ENCODE measurements at regions not wholly inside any gene's neighbourhood (a gene's known extent, or its start where the extent isn't known, plus 50 kb on each side); places are given as distances from the start of the nearest gene placed in this dataset.
A peak's percentile ranks its signal among the peaks of the same experiment; 100 is the strongest.
"Not testable (repeated sequence)": the region's sequence is repeated elsewhere in the genome, so short reads cannot be mapped to it uniquely, and the experiment has no call there.

- no peak for DNase-seq (ENCODE audit: low read depth)
Measured at GRCh38 chrY:7415157-7415633, 503.6 kb upstream of the AMELY start.

GRCh38 chrY:7390056-7390455 lies 478.5 kb upstream of the AMELY start:
- DNase-seq (ENCODE audit: low read depth), result no peak

GRCh38 chrY:7382988-7383387 lies 471.4 kb upstream of the AMELY start:
- peak; percentile 9 for DNase-seq (ENCODE audit: low read depth)

- no peak for DNase-seq (ENCODE audit: low read depth)
Measured at GRCh38 chrY:7377091-7377490, 465.5 kb upstream of the AMELY start.

GRCh38 chrY:7374485-7374884 lies 462.9 kb upstream of the AMELY start:
- DNase-seq (ENCODE audit: low read depth), result peak; percentile 0

- not testable (repeated sequence) for DNase-seq (ENCODE audit: low read depth)
Measured at GRCh38 chrY:7371953-7372352, 460.4 kb upstream of the AMELY start.

- DNase-seq (ENCODE audit: low read depth), result not testable (repeated sequence)
Measured at GRCh38 chrY:7371026-7371425, 459.5 kb upstream of the AMELY start.

GRCh38 chrY:7359520-7359919 lies 448.0 kb upstream of the AMELY start:
- no peak for DNase-seq (ENCODE audit: low read depth)

GRCh38 chrY:7358103-7358752 lies 446.7 kb upstream of the AMELY start:
- no peak for DNase-seq (ENCODE audit: low read depth)

GRCh38 chrY:7355891-7356290 lies 444.3 kb upstream of the AMELY start:
- DNase-seq (ENCODE audit: low read depth), result not testable (repeated sequence)

- no peak for DNase-seq (ENCODE audit: low read depth)
Measured at GRCh38 chrY:7344661-7345060, 433.1 kb upstream of the AMELY start.

- DNase-seq (ENCODE audit: low read depth), result no peak
Measured at GRCh38 chrY:7343261-7343660, 431.7 kb upstream of the AMELY start.

- not testable (repeated sequence) for DNase-seq (ENCODE audit: low read depth)
Measured at GRCh38 chrY:7342732-7343131, 431.2 kb upstream of the AMELY start.

- no peak for DNase-seq (ENCODE audit: low read depth)
Measured at GRCh38 chrY:7339391-7340087, 428.0 kb upstream of the AMELY start.

GRCh38 chrY:7336023-7336873 lies 424.7 kb upstream of the AMELY start:
- no peak for DNase-seq (ENCODE audit: low read depth)

GRCh38 chrY:7334449-7334848 lies 422.9 kb upstream of the AMELY start:
- DNase-seq (ENCODE audit: low read depth), result no peak

- DNase-seq (ENCODE audit: low read depth), result no peak
Measured at GRCh38 chrY:7326296-7327246, 415.0 kb upstream of the AMELY start.

- no peak for DNase-seq (ENCODE audit: low read depth)
Measured at GRCh38 chrY:7325531-7325930, 414.0 kb upstream of the AMELY start.

GRCh38 chrY:7320751-7321150 lies 409.2 kb upstream of the AMELY start:
- no peak for DNase-seq (ENCODE audit: low read depth)

GRCh38 chrY:7320171-7320570 lies 408.6 kb upstream of the AMELY start:
- DNase-seq (ENCODE audit: low read depth), result not testable (repeated sequence)

GRCh38 chrY:7318122-7318521 lies 406.6 kb upstream of the AMELY start:
- DNase-seq (ENCODE audit: low read depth), result no peak

All from M059J (cell line).